Stimulated activated naive CD8-positive, alpha-beta T cell treated with anti-CD3 and anti-CD28 coated beads, Interleukin-15, Interleukin-2, amounts not matched to agents 100 ng/mL and 50 ng/mL, for 24 hours (primary cell): ENCODE measurements at regions not wholly inside any gene's neighbourhood (a gene's known extent, or its start where the extent isn't known, plus 50 kb on each side); places are given as distances from the start of the nearest gene placed in this dataset.

ENCODE experiments used
- H3K27ac Mint-ChIP-seq: one replicate; pipeline ENCODE4 v1.8.0; 2021; ENCODE audit warnings: mild to moderate bottlenecking, mixed read lengths
- H3K27me3 Mint-ChIP-seq: one replicate; pipeline ENCODE4 v1.8.0; 2021; ENCODE audit warnings: mixed read lengths
- H3K36me3 Mint-ChIP-seq: one replicate; pipeline ENCODE4 v1.8.0; 2021; ENCODE audit warnings: low read depth, mixed read lengths
- H3K4me1 Mint-ChIP-seq: one replicate; pipeline ENCODE4 v1.8.0; 2021; ENCODE audit warnings: low read depth, mixed read lengths
- H3K4me3 Mint-ChIP-seq: one replicate; pipeline ENCODE4 v1.8.0; 2021; ENCODE audit warnings: mild to moderate bottlenecking, mixed read lengths
- H3K9me3 Mint-ChIP-seq: one replicate; pipeline ENCODE4 v1.8.0; 2021; ENCODE audit warnings: mixed read lengths

DNA sequence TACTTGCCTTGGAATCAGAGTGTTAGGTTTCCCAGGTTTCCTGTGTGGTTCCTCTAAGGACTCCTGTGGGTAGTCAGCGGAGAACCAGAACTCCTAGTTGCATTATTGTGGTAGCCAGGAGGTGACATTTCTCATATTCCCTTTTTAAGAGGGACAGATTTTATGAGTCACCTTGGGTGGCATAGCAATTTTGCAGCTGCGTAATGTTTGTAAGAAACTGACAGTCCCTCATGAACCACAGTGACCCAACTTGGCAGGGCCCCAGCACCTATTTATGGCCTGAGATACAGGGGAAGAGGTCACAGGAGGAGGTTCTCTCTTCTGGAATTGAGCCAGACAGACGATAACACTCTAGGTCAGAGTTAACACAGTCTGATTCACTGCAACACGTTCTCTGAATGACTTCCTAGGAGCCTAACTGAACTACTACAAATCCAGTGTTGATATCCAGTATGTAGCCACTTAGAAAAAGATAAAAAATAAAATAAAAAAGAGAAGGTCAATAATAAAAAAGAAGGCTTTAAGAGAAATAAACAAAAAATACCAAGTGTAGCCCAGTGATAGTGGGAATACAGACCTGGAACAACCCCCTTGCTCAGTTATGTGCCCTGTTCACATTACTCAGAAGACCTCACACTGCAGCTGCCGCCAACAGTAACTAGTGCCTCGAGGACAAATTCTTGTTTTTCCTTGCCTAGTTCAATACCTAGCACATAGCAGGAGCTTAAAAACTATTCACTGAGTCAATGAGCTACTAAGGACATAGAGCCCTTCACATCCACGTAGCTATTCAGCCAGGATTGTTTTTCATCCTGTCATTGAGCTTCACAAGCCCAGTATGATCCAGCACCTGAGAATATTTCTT lies 50.7 kb upstream of the VLDLR start:
- peaks cover 27% of the 10 kb centered on the region for H3K27me3 Mint-ChIP-seq
- no peak overlapping the region for H3K27ac Mint-ChIP-seq
- H3K9me3 Mint-ChIP-seq = no peaks in the 10 kb centered on the region
- no peak overlapping the region for H3K4me3 Mint-ChIP-seq
- no peaks in the 10 kb centered on the region for H3K36me3 Mint-ChIP-seq
- H3K4me1 Mint-ChIP-seq = no peaks in the 10 kb centered on the region
